GM12874 (cell line): ENCODE measurements at regions not wholly inside any gene's neighbourhood (a gene's known extent, or its start where the extent isn't known, plus 50 kb on each side); places are given as distances from the start of the nearest gene placed in this dataset.

Source experiments
- CTCF ChIP-seq: IDR thresholded peaks from 2 replicates; pipeline ENCODE4 v1.5.1; 2011; ENCODE audit warnings: low read depth, mild to moderate bottlenecking, control low read depth, low read length, moderate library complexity; ENCODE audit not compliant: insufficient read depth

GRCh38 chr11:25925359-25925758 is 406.6 kb upstream of the ANO3 start:
- no peak for TF ChIP-seq CTCF

DNA sequence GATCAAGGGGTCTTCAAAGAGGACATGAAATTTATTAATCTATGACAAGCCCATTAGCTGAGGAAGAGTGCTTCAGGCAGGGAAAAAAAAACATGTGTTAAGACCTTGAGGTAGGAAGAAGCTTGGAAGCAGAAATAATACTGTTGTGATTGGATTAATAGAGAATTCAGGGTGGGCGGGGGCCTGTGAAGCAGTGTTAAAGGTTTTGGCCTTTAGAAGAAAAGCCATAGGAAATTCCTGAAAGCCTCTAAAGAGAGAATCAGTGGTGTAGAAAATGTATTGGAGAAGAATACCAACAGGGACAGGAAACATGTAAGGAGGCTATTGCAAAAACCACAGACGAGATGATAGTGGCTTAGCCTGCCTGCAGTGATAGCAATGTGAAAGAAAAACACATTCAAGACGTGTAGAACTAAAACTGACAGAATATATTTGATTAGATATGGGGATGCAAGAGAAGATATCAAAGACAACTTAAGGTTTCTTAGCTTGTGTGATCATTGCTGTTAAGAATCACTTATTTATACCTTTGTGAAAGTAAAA is 404.4 kb upstream of the ANO3 start:
- no peak for TF ChIP-seq CTCF

DNA sequence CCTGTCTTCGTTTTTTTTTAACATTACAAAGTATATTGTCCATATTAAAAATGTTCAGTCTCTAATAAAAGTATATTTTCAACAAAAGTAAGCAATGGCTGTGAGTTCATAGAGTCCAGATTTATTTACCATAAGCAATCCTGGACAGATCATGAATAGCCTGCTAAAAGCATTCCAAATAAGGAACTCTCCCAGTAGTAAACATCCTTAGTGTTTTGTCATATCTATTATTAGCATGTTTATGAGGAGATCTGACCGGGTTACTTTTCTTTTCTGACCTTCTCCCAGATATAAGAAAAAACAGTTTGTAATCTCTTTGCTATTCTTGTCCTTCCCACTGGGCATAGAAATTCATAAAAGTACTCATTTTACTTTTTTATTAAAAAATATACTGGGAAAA is 403.9 kb upstream of the ANO3 start:
- TF ChIP-seq CTCF = no peak

- no peak for TF ChIP-seq CTCF
Measured at GRCh38 chr11:25938952-25939351, 393.0 kb upstream of the ANO3 start.

DNA sequence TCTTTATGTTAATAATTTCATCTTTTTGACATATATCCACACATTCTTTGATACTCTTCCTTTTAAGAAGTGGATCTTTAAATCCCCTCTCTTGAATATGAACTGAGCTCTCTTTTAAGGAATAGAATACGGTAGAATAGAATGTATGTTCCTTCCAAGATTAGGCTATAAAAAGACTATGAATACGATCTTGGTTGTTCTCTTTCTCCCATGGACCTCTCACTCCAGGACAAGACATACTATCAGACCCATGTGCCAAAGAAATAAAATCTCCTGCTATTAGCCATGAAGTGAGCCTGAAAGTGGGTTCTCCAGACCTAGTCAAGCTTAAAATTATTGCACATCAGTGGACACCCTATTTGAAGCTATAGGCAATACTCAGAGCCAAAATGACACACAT is 392.2 kb upstream of the ANO3 start:
- TF ChIP-seq CTCF = no peak

DNA sequence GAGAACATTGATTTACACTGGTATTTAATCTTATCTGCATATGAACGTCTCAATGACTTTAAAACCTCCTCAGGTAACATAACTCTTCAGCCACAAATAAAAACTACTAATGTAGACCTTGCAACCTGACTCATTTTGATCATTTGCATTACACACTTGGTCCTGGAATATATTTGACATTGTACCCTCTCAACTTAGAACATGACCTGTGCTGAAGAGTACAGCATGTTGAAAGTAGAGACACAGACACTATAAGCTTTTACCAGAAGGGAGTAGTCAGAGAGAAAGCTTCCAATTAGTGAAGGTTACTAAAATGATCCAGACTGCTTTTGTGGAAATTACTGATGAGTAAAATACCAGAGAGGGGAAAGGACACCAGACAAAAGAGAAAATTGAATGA is 390.6 kb upstream of the ANO3 start:
- no peak for TF ChIP-seq CTCF

GRCh38 chr11:25943031-25943430 is 388.9 kb upstream of the ANO3 start:
- no peak for TF ChIP-seq CTCF
